ENCODE measurements at regions not wholly inside any gene's neighbourhood (a gene's known extent, or its start where the extent isn't known, plus 50 kb on each side); places are given as distances from the start of the nearest gene placed in this dataset.

GRCh38 chr18:7288544-7288943 lies 57.7 kb downstream of the LRRC30 start:
- DNase-seq (ENCODE audit: low read depth): no peak

- no peak for DNase-seq (ENCODE audit: low read depth)
Observed at GRCh38 chr18:7290077-7290476, 59.2 kb downstream of the LRRC30 start.

GRCh38 chr18:7291046-7291445 lies 60.2 kb downstream of the LRRC30 start:
- no peak for DNase-seq (ENCODE audit: low read depth)

- DNase-seq (ENCODE audit: low read depth): no peak
Observed at GRCh38 chr18:7298149-7298548, 67.3 kb downstream of the LRRC30 start.

GRCh38 chr18:7301094-7301493 lies 70.2 kb downstream of the LRRC30 start:
- DNase-seq (ENCODE audit: low read depth): no peak

- DNase-seq (ENCODE audit: low read depth): no peak
Observed at GRCh38 chr18:7303316-7304060, 72.6 kb downstream of the LRRC30 start.

GRCh38 chr18:7304061-7304370 lies 73.1 kb downstream of the LRRC30 start:
- DNase-seq (ENCODE audit: low read depth): no peak

GRCh38 chr18:7305416-7305815 lies 74.5 kb downstream of the LRRC30 start:
- DNase-seq (ENCODE audit: low read depth): no peak

GRCh38 chr18:7307030-7307429 lies 76.1 kb downstream of the LRRC30 start:
- no peak for DNase-seq (ENCODE audit: low read depth)

- DNase-seq (ENCODE audit: low read depth): no peak
Observed at GRCh38 chr18:7307526-7307925, 76.6 kb downstream of the LRRC30 start.

GRCh38 chr18:7317804-7318231 lies 86.9 kb downstream of the LRRC30 start:
- no peak for DNase-seq (ENCODE audit: low read depth)

- DNase-seq (ENCODE audit: low read depth): no peak
Observed at GRCh38 chr18:7319161-7319560, 88.3 kb downstream of the LRRC30 start.

GRCh38 chr18:7321831-7322230 lies 90.9 kb downstream of the LRRC30 start:
- no peak for DNase-seq (ENCODE audit: low read depth)

- no peak for DNase-seq (ENCODE audit: low read depth)
Observed at GRCh38 chr18:7322817-7323485, 92.1 kb downstream of the LRRC30 start.

- no peak for DNase-seq (ENCODE audit: low read depth)
Observed at GRCh38 chr18:7325126-7325430, 94.2 kb downstream of the LRRC30 start.

- DNase-seq (ENCODE audit: low read depth): no peak
Observed at GRCh38 chr18:7329016-7329415, 98.1 kb downstream of the LRRC30 start.

GRCh38 chr18:7332452-7332851 lies 101.6 kb downstream of the LRRC30 start:
- no peak for DNase-seq (ENCODE audit: low read depth)

- no peak for DNase-seq (ENCODE audit: low read depth)
Observed at GRCh38 chr18:7333025-7333562, 102.2 kb downstream of the LRRC30 start.

- no peak for DNase-seq (ENCODE audit: low read depth)
Observed at GRCh38 chr18:7334973-7335568, 104.2 kb downstream of the LRRC30 start.

- no peak for DNase-seq (ENCODE audit: low read depth)
Observed at GRCh38 chr18:7336623-7337022, 105.7 kb downstream of the LRRC30 start.

GRCh38 chr18:7338846-7339245 lies 108.0 kb downstream of the LRRC30 start:
- no peak for DNase-seq (ENCODE audit: low read depth)

- no peak for DNase-seq (ENCODE audit: low read depth)
Observed at GRCh38 chr18:7341581-7342337, 110.9 kb downstream of the LRRC30 start.
